ENCODE measurements at regions not wholly inside any gene's neighbourhood (a gene's known extent, or its start where the extent isn't known, plus 50 kb on each side); places are given as distances from the start of the nearest gene placed in this dataset.
A peak's percentile ranks its signal among the peaks of the same experiment; 100 is the strongest.

DNA sequence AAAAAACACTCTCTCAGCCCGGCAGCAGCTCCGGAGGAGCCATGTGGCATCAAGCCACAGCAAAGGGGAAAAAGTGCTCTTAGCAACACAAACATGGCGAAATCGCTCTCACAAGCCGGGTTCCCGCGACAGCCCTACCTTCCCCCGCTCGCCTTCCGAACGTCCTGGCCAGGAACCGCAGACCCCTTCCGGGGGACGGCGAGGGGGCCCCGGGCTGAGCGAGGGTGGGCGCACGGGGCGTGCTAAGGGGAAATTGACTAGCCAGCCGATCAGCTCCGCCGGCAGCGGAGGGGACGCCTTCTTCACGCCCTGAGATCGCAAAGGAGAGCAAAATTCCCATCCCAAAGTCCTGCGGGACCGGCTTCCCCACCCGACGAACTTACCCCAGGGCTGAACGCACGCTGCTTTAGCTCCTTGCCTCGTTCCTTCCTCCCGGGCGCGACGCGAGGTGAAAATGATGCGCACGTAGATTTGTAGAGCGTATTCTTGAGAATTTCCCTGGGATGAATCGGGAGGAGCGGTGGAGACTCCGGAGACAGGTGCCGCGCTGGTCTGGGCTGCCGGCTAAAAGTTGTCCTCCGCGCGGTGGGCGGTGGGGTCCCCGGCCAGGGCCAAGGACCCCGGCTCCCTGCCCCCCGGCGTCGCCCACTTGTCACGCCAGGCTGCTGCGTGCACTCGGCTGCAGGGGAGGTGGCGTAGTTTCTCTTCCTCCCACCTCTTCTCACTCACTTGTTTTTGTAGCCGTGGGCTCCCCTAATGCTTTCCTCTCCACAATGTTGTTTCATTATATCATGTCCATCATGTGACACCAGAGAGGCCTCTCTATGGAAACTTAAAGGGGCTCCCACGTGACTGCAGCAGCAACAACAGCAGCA lies 220.1 kb upstream of the MKLN1 start:
- H3K4me1 ChIP-seq (ENCODE audit: insufficient read depth, low read length), result peaks cover 51% of the 10 kb centered on the region
- H3K27ac ChIP-seq (ENCODE audit: low read depth, low read length), result peak overlapping the region; percentile 97
- peaks cover 84% of the 10 kb centered on the region for H3K79me2 ChIP-seq (ENCODE audit: insufficient read depth, low read length)
- peak overlapping the region; percentile 72 for H2AFZ ChIP-seq (ENCODE audit: low read length)
- peaks cover 29% of the 10 kb centered on the region for H4K20me1 ChIP-seq (ENCODE audit: insufficient read depth, low read length)
- peak overlapping the region; percentile 80 for H3K4me2 ChIP-seq (ENCODE audit: insufficient read depth, low read length)
- H3K36me3 ChIP-seq (ENCODE audit: insufficient read depth, low read length), result peaks cover 3% of the 10 kb centered on the region
- no peaks in the 10 kb centered on the region for H3K27me3 ChIP-seq (ENCODE audit: insufficient read depth, low read length)
- DNase-seq (ENCODE audit: insufficient read length, low spot score, missing footprints), result peak; percentile 96
- TF ChIP-seq, protein P1, sequence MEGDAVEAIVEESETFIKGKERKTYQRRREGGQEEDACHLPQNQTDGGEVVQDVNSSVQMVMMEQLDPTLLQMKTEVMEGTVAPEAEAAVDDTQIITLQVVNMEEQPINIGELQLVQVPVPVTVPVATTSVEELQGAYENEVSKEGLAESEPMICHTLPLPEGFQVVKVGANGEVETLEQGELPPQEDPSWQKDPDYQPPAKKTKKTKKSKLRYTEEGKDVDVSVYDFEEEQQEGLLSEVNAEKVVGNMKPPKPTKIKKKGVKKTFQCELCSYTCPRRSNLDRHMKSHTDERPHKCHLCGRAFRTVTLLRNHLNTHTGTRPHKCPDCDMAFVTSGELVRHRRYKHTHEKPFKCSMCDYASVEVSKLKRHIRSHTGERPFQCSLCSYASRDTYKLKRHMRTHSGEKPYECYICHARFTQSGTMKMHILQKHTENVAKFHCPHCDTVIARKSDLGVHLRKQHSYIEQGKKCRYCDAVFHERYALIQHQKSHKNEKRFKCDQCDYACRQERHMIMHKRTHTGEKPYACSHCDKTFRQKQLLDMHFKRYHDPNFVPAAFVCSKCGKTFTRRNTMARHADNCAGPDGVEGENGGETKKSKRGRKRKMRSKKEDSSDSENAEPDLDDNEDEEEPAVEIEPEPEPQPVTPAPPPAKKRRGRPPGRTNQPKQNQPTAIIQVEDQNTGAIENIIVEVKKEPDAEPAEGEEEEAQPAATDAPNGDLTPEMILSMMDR (IDR thresholded peaks at IDR 0.05; ENCODE audit: extremely low read depth, low read depth, low read length), result no peak
- no peaks in the 10 kb centered on the region for H3K9me3 ChIP-seq (ENCODE audit: low read depth, low read length)
- peak overlapping the region; percentile 91 for H3K4me3 ChIP-seq (ENCODE audit: insufficient read depth, low read length)

DNA sequence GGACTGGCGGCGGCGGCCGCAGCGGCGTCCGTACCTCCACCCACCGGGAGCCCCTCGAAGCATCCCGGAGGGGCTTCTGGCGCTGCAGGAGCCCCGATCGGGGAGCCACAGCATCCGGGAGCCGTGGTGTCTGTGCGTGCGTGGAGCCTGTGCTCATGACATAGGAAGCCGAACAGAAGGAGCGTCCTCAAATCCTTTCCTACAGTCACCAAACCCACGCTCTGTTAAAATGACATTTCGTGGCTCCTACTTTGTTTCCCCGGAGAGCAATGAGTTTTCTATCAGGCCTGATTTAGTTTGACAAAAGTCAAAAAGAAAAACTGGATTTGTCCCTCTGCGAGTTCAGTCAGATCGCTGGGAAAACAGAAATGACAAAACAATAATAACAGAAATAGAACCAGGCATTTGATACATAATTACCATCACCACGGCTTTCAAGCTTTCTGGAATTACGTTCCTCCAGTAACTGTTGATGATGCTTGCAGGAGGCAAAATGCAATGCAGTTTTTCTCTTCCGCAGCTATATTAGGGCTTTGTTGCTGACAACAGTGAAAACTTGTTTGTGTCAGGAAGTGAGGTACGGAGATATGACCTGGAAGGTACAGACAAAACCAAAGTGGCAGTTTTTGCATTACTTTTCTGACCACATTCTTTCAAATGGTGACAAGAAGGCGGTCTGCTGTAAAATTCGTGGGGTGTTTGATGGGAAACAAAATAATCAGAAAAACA lies 219.3 kb upstream of the MKLN1 start:
- Histone ChIP-seq H4K20me1 (ENCODE audit: insufficient read depth, low read length) (peaks cover 21% of the 10 kb centered on the region), H3K27me3 (ENCODE audit: insufficient read depth, low read length) (no peaks in the 10 kb centered on the region), H3K79me2 (ENCODE audit: insufficient read depth, low read length) (peaks cover 80% of the 10 kb centered on the region), H3K4me3 (ENCODE audit: insufficient read depth, low read length) (peak overlapping the region; percentile 91), H2AFZ (ENCODE audit: low read length) (peak overlapping the region; percentile 72), H3K36me3 (ENCODE audit: insufficient read depth, low read length) (peaks cover 3% of the 10 kb centered on the region), H3K9me3 (ENCODE audit: low read depth, low read length) (no peaks in the 10 kb centered on the region), H3K4me1 (ENCODE audit: insufficient read depth, low read length) (peaks cover 51% of the 10 kb centered on the region), H3K4me2 (ENCODE audit: insufficient read depth, low read length) (peak overlapping the region; percentile 80), H3K27ac (ENCODE audit: low read depth, low read length) (peak overlapping the region; percentile 97)
- TF ChIP-seq, protein P1 (IDR thresholded peaks at IDR 0.05; ENCODE audit: extremely low read depth, low read depth, low read length), result no peak
- peak; percentile 72 for DNase-seq (ENCODE audit: insufficient read length, low spot score, missing footprints)

DNA sequence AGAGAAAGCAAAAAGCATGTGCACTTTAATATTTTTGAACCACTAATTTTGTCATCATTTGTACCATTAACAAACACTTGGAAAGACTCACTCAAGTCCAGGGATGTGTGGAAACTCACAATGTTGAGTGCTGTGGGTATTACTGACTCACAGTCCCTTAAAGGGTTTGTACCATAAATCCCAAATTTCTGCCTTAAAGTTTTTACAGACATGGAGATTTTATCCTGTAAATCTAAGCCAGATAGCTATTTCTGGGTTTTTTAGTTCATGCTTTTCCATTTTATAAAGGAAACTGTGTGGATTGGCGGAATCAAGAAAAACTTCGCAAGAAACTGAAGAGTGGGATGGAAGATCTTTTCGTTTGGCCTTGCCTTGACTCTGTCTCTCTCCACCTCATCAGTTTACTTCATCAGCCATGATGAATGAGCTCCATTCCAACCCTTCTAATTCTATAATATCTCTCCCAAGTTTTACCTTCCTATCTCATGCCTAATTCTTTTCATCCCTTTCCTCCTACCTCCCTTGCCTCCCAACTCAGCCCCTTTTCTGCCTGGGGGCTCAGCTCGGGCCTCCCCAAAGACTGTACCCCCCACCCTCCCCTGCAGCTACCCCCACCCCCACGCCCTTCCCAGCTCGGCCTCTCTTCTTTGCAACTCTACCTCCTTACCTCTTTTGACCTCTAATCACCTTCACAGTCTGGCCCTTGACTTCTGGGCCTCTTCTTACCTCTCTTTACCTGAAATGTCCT lies 218.5 kb upstream of the MKLN1 start:
- TF ChIP-seq, protein P1 (IDR thresholded peaks at IDR 0.05; ENCODE audit: extremely low read depth, low read depth, low read length), result no peak
- Histone ChIP-seq H3K36me3 (ENCODE audit: insufficient read depth, low read length) (no peaks in the 10 kb centered on the region), H3K79me2 (ENCODE audit: insufficient read depth, low read length) (peaks cover 72% of the 10 kb centered on the region), H3K9me3 (ENCODE audit: low read depth, low read length) (no peaks in the 10 kb centered on the region), H4K20me1 (ENCODE audit: insufficient read depth, low read length) (peaks cover 13% of the 10 kb centered on the region), H3K27ac (ENCODE audit: low read depth, low read length) (peak overlapping the region; percentile 97), H3K4me2 (ENCODE audit: insufficient read depth, low read length) (peak overlapping the region; percentile 80), H3K27me3 (ENCODE audit: insufficient read depth, low read length) (no peaks in the 10 kb centered on the region), H3K4me3 (ENCODE audit: insufficient read depth, low read length) (peak overlapping the region; percentile 91), H3K4me1 (ENCODE audit: insufficient read depth, low read length) (peaks cover 44% of the 10 kb centered on the region), H2AFZ (ENCODE audit: low read length) (peak overlapping the region; percentile 64)
- DNase-seq (ENCODE audit: insufficient read length, low spot score, missing footprints), result peak; percentile 85
